Ishikawa (cell line): ENCODE measurements at regions not wholly inside any gene's neighbourhood (a gene's known extent, or its start where the extent isn't known, plus 50 kb on each side); places are given as distances from the start of the nearest gene placed in this dataset.

ENCODE experiments used
- CEBPB ChIP-seq: IDR thresholded peaks from 2 replicates; pipeline ENCODE4 v1.6.1; 2012
- CREB1 ChIP-seq: IDR thresholded peaks from 2 replicates; pipeline ENCODE4 v1.6.1; 2012; ENCODE audit warnings: low read depth
- EGR1 ChIP-seq: IDR thresholded peaks from 2 replicates; pipeline ENCODE4 v1.6.1; 2012
- EP300 ChIP-seq: IDR thresholded peaks from 2 replicates; pipeline ENCODE4 v1.6.1; 2012; ENCODE audit warnings: borderline replicate concordance
- FOXM1 ChIP-seq: IDR thresholded peaks from 2 replicates; pipeline ENCODE4 v1.6.1; 2012; ENCODE audit warnings: low read depth, borderline replicate concordance
- MAX ChIP-seq: IDR thresholded peaks from 2 replicates; pipeline ENCODE4 v1.6.1; 2012
- NFIC ChIP-seq: IDR thresholded peaks from 2 replicates; pipeline ENCODE4 v1.6.1; 2012
- RAD21 ChIP-seq: IDR thresholded peaks from 2 replicates; pipeline ENCODE4 v1.6.1; 2012; ENCODE audit warnings: low read depth
- REST ChIP-seq: IDR thresholded peaks from 2 replicates; pipeline ENCODE4 v1.6.1; 2012; ENCODE audit warnings: low read depth, mild to moderate bottlenecking
- TAF1 ChIP-seq: IDR thresholded peaks from 2 replicates; pipeline ENCODE4 v1.6.1; 2012; ENCODE audit warnings: low read depth, mild to moderate bottlenecking
- TCF12 ChIP-seq: IDR thresholded peaks from 2 replicates; pipeline ENCODE4 v1.6.1; 2012; ENCODE audit warnings: low read depth
- TEAD4 ChIP-seq: IDR thresholded peaks from 2 replicates; pipeline ENCODE4 v1.6.1; 2012
- USF1 ChIP-seq: IDR thresholded peaks from 2 replicates; pipeline ENCODE4 v1.6.1; 2012
- YY1 ChIP-seq: IDR thresholded peaks from 2 replicates; pipeline ENCODE4 v1.6.1; 2012; ENCODE audit warnings: low read depth
- ZBTB7A ChIP-seq: IDR thresholded peaks from 2 replicates; pipeline ENCODE4 v1.6.1; 2012; ENCODE audit warnings: low read depth

GRCh38 chrX:43239356-43239755 is 416.7 kb upstream of the MAOA start:
- no peak for TF ChIP-seq EP300

GRCh38 chrX:43255596-43255995 is 400.5 kb upstream of the MAOA start:
- TF ChIP-seq TAF1 (no peak), CEBPB (no peak), EGR1 (no peak), CREB1 (no peak), NFIC (no peak), TCF12 (no peak), REST (no peak), YY1 (no peak), ZBTB7A (no peak), FOXM1 (no peak), MAX (no peak), USF1 (no peak), RAD21 (no peak), TEAD4 (no peak), EP300 (no peak)

- TF ChIP-seq NFIC (no peak), TAF1 (no peak), YY1 (no peak), USF1 (no peak), RAD21 (no peak), CREB1 (no peak), REST (no peak)
These were observed 389.6 kb upstream of the MAOA start for GRCh38 chrX:43266487-43266886.

GRCh38 chrX:43267652-43268051 is 388.4 kb upstream of the MAOA start:
- no peak for TF ChIP-seq YY1
- no peak for TF ChIP-seq EP300
- no peak for TF ChIP-seq CREB1
- TF ChIP-seq RAD21 = no peak
- TF ChIP-seq FOXM1 = no peak
- no peak for TF ChIP-seq NFIC
- TF ChIP-seq EGR1 = no peak
- TF ChIP-seq MAX = no peak
- no peak for TF ChIP-seq TCF12
- TF ChIP-seq TAF1 = no peak
- TF ChIP-seq USF1 = no peak
- TF ChIP-seq REST = no peak
- TF ChIP-seq ZBTB7A = no peak

GRCh38 chrX:43269201-43269600 is 386.9 kb upstream of the MAOA start:
- TF ChIP-seq REST (no peak), NFIC (0 out of 2 replicates have a peak, but pooled peaks have one; percentile 18), FOXM1 (no peak), RAD21 (no peak)
